GM21737 (cell line): ENCODE measurements at regions not wholly inside any gene's neighbourhood (a gene's known extent, or its start where the extent isn't known, plus 50 kb on each side); places are given as distances from the start of the nearest gene placed in this dataset.
"Not testable (repeated sequence)": the region's sequence is repeated elsewhere in the genome, so short reads cannot be mapped to it uniquely, and the experiment has no call there.

ENCODE experiments used
- ATAC-seq: cut with Tn5 transposase; IDR thresholded peaks from one replicate; pipeline ENCODE4 v1.9.1; 2021; ENCODE audit warnings: mild to moderate bottlenecking, moderate library complexity; ENCODE audit not compliant: unreplicated experiment

- no peak for ATAC-seq
Observed at GRCh38 chr3:82521657-82522056, 760.2 kb upstream of the GBE1 start.

- no peak for ATAC-seq
Observed at GRCh38 chr3:82520846-82521245, 759.4 kb upstream of the GBE1 start.

GRCh38 chr3:82509951-82510603, 748.6 kb upstream of the GBE1 start:
- no peak for ATAC-seq

DNA sequence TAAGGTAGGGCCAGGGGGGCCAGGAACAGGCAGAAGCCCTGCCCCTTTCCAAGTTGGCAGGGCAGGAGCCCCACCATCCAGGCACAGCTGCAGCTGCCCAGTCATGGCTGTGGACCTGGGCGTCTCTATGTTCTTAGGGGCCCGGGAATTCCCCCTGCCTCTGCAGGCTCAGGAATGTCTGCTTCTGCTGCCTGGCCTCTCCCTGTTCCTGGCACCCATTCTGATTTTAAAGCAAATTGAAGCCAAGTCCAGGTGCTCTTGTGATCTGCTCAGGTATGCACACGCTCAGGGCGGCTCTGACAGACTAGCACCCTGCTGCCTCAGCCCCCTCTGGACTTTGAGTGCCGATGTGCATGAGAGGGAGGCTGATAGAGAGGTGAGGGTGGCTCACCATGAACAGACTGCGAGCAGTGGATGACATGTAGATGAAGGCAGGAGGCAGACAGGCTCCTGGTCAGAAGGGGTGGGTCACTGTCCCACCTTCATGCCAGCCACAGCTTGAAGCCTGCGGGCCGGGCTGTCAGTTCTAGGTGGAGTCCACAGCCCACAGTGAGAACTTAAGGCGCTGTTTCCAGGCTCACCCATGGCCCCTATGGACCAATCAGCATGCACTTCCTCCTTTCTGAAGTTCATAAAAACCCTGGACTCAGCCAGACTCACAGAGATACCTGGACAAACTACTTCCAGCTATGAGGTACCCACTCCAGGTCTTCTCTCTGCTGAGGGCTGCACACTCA, 747.8 kb upstream of the GBE1 start:
- ATAC-seq: no peak

DNA sequence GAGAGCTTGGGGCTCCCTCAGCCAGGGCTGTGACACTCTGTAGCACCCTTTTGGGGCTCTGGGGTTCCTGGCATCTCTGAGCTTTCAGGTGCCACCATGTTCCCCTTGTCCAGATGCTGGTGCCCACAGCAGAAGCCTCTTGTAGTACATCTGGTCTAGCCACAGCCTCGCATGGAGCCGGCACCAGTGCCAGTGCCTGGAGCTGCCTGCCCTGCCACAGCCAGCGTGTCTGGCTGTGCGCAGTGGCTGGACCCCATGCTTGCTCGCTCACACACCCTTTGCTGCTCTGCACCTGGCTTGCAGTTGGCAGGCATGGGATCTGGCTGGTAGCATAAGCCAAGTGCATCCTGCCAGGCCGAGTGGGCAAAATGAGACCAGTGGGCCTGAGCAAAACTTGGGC, 744.8 kb upstream of the GBE1 start:
- no peak for ATAC-seq

DNA sequence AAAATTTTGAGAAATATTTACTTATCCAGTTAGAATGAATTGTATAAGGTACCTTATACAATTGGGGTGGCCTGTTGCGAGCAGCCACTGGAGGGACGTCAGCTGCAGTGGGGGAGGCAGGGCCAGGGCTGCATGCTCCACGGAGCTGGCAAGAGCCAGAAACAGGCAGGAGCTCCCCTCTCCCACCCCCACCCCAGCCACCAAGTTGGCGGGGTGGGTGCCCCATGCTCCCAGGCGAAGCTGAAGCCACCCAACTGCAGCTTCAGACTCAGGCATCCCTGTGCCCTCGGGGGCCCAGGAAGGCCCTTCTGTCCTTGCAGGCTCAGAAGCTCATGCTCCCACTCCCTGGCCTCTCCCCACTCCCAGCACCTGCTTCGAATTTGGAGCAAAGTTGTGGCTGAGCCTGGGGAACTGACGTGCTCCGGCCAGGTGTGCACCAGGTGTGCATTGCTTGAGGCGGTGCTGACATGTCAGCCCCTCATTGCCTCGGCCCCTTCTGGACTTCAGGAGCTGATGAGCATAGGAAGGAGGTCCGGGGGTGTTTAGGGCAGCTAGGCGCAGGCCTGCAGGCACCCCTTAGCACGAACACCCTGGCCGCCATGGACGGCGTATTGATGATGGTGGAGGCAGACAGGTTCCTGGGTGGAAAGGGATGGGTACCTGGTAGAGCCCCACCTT, 743.8 kb upstream of the GBE1 start:
- no peak for ATAC-seq

DNA sequence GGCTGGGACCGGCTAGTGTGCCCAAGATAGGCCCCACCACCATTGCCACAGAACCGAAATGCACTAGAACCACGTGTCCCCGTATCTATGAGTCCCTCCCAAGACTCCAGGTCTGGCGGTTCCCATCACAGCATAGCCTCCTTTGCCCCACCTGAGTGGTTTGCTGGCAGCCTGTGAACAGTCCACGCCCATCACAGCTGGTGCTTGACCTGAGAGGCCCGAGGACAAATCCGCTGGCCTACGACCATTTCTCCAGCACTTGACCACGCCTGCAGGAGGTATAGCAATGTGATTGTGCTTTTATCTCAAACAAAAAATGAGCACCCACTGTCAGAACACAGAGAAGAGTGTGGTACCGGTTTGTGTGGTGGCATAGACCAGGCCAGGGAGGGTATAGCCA, 736.7 kb upstream of the GBE1 start:
- no peak for ATAC-seq

GRCh38 chr3:82496890-82497560, 735.6 kb upstream of the GBE1 start:
- no peak for ATAC-seq

GRCh38 chr3:82495655-82496054, 734.2 kb upstream of the GBE1 start:
- no peak for ATAC-seq

GRCh38 chr3:82494977-82495489, 733.6 kb upstream of the GBE1 start:
- ATAC-seq: no peak

DNA sequence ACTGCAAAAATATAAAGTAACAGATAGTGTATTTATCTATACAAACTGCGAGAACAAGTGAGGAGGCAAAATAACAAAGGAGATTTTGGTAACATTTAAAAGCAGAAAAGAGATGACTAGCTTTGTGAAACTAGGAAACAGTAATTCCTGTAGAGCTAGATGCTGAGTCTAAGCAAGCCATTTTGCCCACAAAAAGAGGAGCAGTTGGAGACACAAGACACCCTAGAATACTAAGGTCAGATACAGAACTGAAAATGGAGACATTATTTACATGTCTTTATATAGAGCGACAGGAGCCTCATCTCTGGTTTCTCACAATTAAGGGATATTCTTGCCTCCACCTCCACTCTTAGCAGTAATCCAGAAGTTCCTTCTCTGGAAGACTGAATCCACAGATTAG, 732.4 kb upstream of the GBE1 start:
- no peak for ATAC-seq

- no peak for ATAC-seq
Observed at GRCh38 chr3:82475306-82475705, 713.9 kb upstream of the GBE1 start.

GRCh38 chr3:82474711-82475110, 713.3 kb upstream of the GBE1 start:
- ATAC-seq: no peak

DNA sequence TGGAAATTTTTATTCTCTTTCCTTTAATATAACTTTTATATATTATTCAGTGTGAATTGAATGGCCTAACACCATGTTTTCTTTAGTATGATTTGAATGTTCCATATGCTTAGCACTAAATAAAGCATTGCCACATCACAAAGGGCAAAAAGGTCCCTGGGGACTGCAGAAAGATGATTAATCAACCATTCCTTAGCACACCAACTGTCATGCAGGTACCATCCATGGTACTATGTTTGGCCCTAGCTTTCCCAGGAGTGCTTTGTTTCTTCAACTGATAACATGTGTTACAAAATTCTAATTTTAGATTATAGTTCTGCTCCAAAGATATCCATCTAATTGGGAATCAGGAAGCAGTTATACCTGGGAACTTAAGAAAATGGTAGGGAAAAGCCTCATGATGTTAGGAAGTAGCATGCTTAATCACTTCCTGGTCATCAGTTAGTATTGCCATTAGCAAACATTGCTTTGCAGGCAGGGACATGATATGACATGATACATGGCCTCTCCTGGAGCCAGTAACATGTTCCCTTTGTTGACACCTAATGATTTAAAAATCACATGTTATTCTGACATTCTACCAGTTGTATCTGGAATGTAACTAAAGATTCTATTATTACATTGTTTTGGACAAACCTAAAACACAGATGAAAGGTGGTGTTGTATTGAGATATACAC, 712.6 kb upstream of the GBE1 start:
- ATAC-seq: no peak

DNA sequence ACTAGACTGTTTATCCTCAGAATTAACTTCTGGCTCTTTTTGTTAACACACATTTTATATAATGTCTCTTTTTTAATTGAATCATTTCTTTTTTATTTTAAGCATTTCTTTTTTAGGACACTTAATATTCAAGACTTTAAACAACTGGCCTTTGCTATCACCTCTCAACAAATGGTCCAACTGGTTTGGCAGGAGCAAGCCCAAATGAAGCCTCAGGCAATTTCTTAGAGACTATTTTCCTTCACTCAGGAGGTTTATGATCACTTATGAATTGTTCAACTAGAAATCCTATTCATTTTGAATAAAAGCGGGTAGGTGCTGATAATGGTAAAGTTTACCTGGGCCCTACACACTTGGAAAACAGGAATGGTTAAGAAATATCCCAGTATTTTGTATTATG, 705.6 kb upstream of the GBE1 start:
- ATAC-seq: no peak

DNA sequence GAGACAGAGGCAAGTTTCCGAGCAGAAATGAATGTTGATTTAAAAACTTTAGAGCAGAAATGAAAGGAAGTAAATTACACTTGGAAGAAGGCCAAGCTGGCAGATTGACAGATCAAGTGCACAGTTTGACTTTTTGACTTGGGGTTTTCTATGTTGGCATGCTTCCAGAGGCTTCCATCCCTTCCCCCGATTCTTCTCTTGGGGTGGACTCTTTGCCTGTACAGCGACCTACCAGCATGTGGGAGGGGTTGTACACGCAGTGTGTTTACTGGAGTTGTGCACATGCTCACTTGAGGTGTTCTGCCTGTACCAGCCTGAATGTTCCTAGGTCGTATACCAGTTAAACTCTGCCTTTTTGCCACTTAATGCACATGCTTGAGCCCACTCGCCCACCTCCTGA, 701.5 kb upstream of the GBE1 start:
- no peak for ATAC-seq

GRCh38 chr3:82461049-82461889, 699.8 kb upstream of the GBE1 start:
- ATAC-seq: no peak

DNA sequence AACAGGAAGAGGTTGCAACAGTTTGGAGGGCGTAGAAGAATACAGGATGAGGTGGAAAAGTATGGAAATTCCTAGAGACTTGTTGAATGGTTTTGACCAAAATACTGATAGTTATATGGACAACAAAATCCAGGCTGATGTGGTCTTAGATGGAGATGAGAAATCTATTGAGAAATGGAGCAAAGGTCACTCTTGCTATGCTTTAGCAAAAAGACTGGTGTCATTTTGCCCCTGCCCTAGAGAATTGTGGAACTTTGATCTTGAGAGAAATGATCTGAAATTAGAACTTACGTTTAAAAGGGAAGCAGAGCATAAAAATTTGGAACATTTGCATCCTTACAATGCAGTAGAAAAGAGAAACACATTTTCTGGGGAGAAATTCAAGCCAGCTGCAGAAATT, 686.9 kb upstream of the GBE1 start:
- ATAC-seq: no peak

DNA sequence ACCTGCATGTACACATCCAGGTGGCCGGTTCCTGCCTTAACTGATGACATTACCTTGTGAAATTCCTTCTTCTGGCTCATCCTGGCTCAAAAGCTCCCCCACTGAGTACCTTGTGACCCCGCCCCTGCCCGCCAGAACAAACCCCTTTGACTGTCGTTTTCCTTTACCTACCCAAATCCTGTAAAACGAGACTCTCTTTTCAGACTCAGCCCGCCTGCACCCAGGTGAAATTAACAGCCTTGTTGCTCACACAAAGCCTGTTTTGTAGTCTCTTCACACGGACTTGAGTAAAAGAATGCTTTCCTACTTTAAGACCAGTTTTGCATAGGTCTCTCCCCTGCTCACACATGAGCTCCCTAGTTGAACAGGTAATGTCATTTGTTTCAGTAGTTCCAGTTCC, 667.4 kb upstream of the GBE1 start:
- not testable (repeated sequence) for ATAC-seq

- no peak for ATAC-seq
Observed at GRCh38 chr3:82424031-82424339, 662.5 kb upstream of the GBE1 start.
